Suprapubic skin (tissue), 4 donors: ENCODE measurements at regions not wholly inside any gene's neighbourhood (a gene's known extent, or its start where the extent isn't known, plus 50 kb on each side); places are given as distances from the start of the nearest gene placed in this dataset.

Experiments used
- DNase-seq, 2 donors: peaks; one replicate each; pipeline ENCODE4 v3.0.0-alpha.2; 2019; ENCODE audit warnings: low spot score in 2 of 2
- H3K27ac ChIP-seq: fragments of 200-600 bp; sonication (generic); one replicate; pipeline ENCODE4 v1.5.1; 2019
- H3K27me3 ChIP-seq: fragments of 200-600 bp; sonication (generic); one replicate; pipeline ENCODE4 v1.5.1; 2019
- H3K36me3 ChIP-seq: fragments of 200-600 bp; sonication (generic); one replicate; pipeline ENCODE4 v1.5.1; 2019
- H3K4me1 ChIP-seq: fragments of 200-600 bp; sonication (generic); one replicate; pipeline ENCODE4 v1.5.1; 2019
- H3K4me3 ChIP-seq: fragments of 200-600 bp; sonication (generic); one replicate; pipeline ENCODE4 v1.5.1; 2019; ENCODE audit warnings: mild to moderate bottlenecking
- H3K9me3 ChIP-seq: fragments of 200-600 bp; sonication (generic); one replicate; pipeline ENCODE4 v1.5.1; 2019
- CTCF ChIP-seq, 2 donors: fragments of 200-600 bp in 1 of 2; fragments of 450-650 bp in 1 of 2; sonication (generic) in 1 of 2; IDR thresholded peaks; one replicate each; pipeline ENCODE4 v1.5.1; 2016 to 2019; ENCODE audit warnings: antibody characterized with exemption in 2 of 2, mild to moderate bottlenecking in 1 of 2, moderate library complexity in 1 of 2
- EP300 ChIP-seq: sonication (generic); formaldehyde crosslinking; IDR thresholded peaks from one replicate; pipeline ENCODE4 v1.6.1; 2017; ENCODE audit warnings: antibody characterized with exemption
- POLR2A ChIP-seq, 2 donors: fragments of 450-650 bp; IDR thresholded peaks; one replicate each; pipeline ENCODE4 v1.6.1; 2017; ENCODE audit warnings: antibody characterized with exemption in 2 of 2, mild to moderate bottlenecking in 2 of 2, moderate library complexity in 2 of 2
- POLR2AphosphoS5 ChIP-seq, 3 donors: sonication (generic); formaldehyde crosslinking; IDR thresholded peaks; one replicate each; pipeline ENCODE4 v1.6.1; 2017; ENCODE audit warnings: antibody characterized with exemption in 3 of 3
- WGBS: methylation state at CpG from one replicate; pipeline ENCODE4 v1.1.5; 2018; 5-methylcytosine and 5-hydroxymethylcytosine counted together

- Histone ChIP-seq H3K4me3 (no peak overlapping the region), H3K36me3 (no peaks in the 10 kb centered on the region), H3K4me1 (no peaks in the 10 kb centered on the region), H3K27me3 (peaks cover 24% of the 10 kb centered on the region), H3K9me3 (no peaks in the 10 kb centered on the region), H3K27ac (no peak overlapping the region)
- no peak for TF ChIP-seq EP300
- no peak for TF ChIP-seq POLR2A (IDR thresholded peaks at IDR 0.05)
- TF ChIP-seq POLR2AphosphoS5 (IDR thresholded peaks at IDR 0.05): no peak
- TF ChIP-seq CTCF (IDR thresholded peaks at IDR 0.05): no peak
- WGBS: 52% methylated on average over 4 of the region's 4 CpGs
- no peak for DNase-seq
Observed at GRCh38 chr3:71968544-71968943, 183.6 kb upstream of the PROK2 start.

- H3K36me3 ChIP-seq: no peaks in the 10 kb centered on the region
- no peak overlapping the region for H3K4me3 ChIP-seq
- DNase-seq: no peak
- 76% methylated on average over 3 of the region's 3 CpGs for WGBS
- no peak for TF ChIP-seq POLR2A (IDR thresholded peaks at IDR 0.05)
- TF ChIP-seq EP300: no peak
- TF ChIP-seq POLR2AphosphoS5 (IDR thresholded peaks at IDR 0.05): no peak
- no peak for TF ChIP-seq CTCF (IDR thresholded peaks at IDR 0.05)
- no peaks in the 10 kb centered on the region for H3K4me1 ChIP-seq
- H3K27ac ChIP-seq: no peak overlapping the region
- H3K9me3 ChIP-seq: no peaks in the 10 kb centered on the region
- peaks cover 24% of the 10 kb centered on the region for H3K27me3 ChIP-seq
Observed at GRCh38 chr3:71966185-71966584, 181.2 kb upstream of the PROK2 start.

- no peaks in the 10 kb centered on the region for H3K36me3 ChIP-seq
- TF ChIP-seq CTCF (IDR thresholded peaks at IDR 0.05): no peak
- TF ChIP-seq POLR2AphosphoS5 (IDR thresholded peaks at IDR 0.05): no peak
- TF ChIP-seq POLR2A (IDR thresholded peaks at IDR 0.05): no peak
- no peak for TF ChIP-seq EP300
- WGBS: 88% methylated on average over 1 of the region's 1 CpG
- H3K27me3 ChIP-seq: peaks cover 20% of the 10 kb centered on the region
- no peaks in the 10 kb centered on the region for H3K4me1 ChIP-seq
- H3K27ac ChIP-seq: no peak overlapping the region
- no peak for DNase-seq
- H3K4me3 ChIP-seq: no peak overlapping the region
- H3K9me3 ChIP-seq: no peaks in the 10 kb centered on the region
Observed at GRCh38 chr3:71964170-71964569, 179.2 kb upstream of the PROK2 start.

DNA sequence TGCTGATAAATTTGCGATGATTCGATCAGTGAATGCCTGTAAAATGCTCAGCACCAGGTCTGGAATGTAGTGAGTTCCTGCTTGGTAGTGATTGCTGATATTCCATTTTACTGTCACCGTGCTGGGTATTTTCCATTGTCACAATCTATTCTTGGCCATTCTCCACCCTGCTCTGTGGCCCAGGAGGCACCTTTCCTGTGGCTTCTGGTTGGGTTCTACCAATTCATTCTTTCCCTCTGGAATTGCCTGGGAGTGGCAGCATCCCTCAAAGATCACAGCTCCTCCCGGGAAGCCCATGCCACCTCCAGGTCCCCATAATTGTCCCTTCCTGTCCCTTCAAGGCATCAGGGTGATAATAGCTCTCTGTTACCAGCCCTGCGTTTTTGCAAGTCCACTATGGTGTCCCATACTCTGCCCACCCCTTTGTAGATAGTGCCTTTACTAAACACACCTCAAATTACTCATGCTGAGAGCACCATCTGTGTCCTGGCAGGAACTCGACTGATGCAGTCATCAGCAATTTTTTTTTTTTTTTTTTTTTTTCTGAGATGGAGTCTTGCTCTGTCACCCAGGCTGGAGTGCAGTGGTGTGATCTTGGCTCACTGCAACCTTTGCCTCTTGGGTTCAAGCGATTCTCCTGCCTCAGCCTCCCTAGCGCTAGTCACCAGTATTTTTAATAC is 177.8 kb upstream of the PROK2 start:
- no peaks in the 10 kb centered on the region for H3K36me3 ChIP-seq
- peaks cover 17% of the 10 kb centered on the region for H3K27me3 ChIP-seq
- no peaks in the 10 kb centered on the region for H3K4me1 ChIP-seq
- WGBS: 77% methylated on average over 8 of the region's 8 CpGs
- H3K27ac ChIP-seq: no peak overlapping the region
- no peak overlapping the region for H3K4me3 ChIP-seq
- DNase-seq: no peak
- TF ChIP-seq EP300 (no peak), POLR2A (IDR thresholded peaks at IDR 0.05) (no peak), CTCF (IDR thresholded peaks at IDR 0.05) (no peak), POLR2AphosphoS5 (IDR thresholded peaks at IDR 0.05) (no peak)
- H3K9me3 ChIP-seq: no peaks in the 10 kb centered on the region

- no peaks in the 10 kb centered on the region for H3K4me1 ChIP-seq
- DNase-seq: no peak
- H3K36me3 ChIP-seq: no peaks in the 10 kb centered on the region
- H3K27me3 ChIP-seq: peaks cover 9% of the 10 kb centered on the region
- H3K27ac ChIP-seq: no peak overlapping the region
- H3K4me3 ChIP-seq: no peak overlapping the region
- H3K9me3 ChIP-seq: no peaks in the 10 kb centered on the region
- 70% methylated on average over 2 of the region's 2 CpGs for WGBS
- TF ChIP-seq POLR2AphosphoS5 (IDR thresholded peaks at IDR 0.05): no peak
- no peak for TF ChIP-seq CTCF (IDR thresholded peaks at IDR 0.05)
- TF ChIP-seq POLR2A (IDR thresholded peaks at IDR 0.05): no peak
- no peak for TF ChIP-seq EP300
Observed at GRCh38 chr3:71961891-71962290, 176.9 kb upstream of the PROK2 start.
